NCI-H69 (cell line): ENCODE measurements at regions not wholly inside any gene's neighbourhood (a gene's known extent, or its start where the extent isn't known, plus 50 kb on each side); places are given as distances from the start of the nearest gene placed in this dataset.
A peak's percentile ranks its signal among the peaks of the same experiment; 100 is the strongest.
"Not testable (repeated sequence)": the region's sequence is repeated elsewhere in the genome, so short reads cannot be mapped to it uniquely, and the experiment has no call there.

ENCODE experiments used
- DNase-seq: peaks from one replicate; lab custom pipeline; 2025; lab: John Stamatoyannopoulos, UW

- peak; percentile 82 for DNase-seq
Observed at GRCh38 chr4:177802661-177803060, 360.4 kb upstream of the AGA start.

- peak; percentile 86 for DNase-seq
Observed at GRCh38 chr4:177803151-177803550, 360.9 kb upstream of the AGA start.

- no peak for DNase-seq
Observed at GRCh38 chr4:177809791-177810190, 367.6 kb upstream of the AGA start.

- DNase-seq, result no peak
Observed at GRCh38 chr4:177810220-177810619, 368.0 kb upstream of the AGA start.

GRCh38 chr4:177818392-177818791 is 376.2 kb upstream of the AGA start:
- not testable (repeated sequence) for DNase-seq

- DNase-seq, result no peak
Observed at GRCh38 chr4:177826973-177827372, 384.7 kb upstream of the AGA start.

GRCh38 chr4:177841258-177841657 is 399.0 kb upstream of the AGA start:
- no peak for DNase-seq

- no peak for DNase-seq
Observed at GRCh38 chr4:177853229-177853628, 411.0 kb upstream of the AGA start.

- no peak for DNase-seq
Observed at GRCh38 chr4:177855507-177856197, 413.4 kb upstream of the AGA start.

GRCh38 chr4:177860171-177860570 is 417.9 kb upstream of the AGA start:
- DNase-seq, result no peak

GRCh38 chr4:177861551-177862094 is 419.4 kb upstream of the AGA start:
- no peak for DNase-seq

- DNase-seq, result no peak
Observed at GRCh38 chr4:177862541-177863176, 420.4 kb upstream of the AGA start.

- DNase-seq, result peak; percentile 6
Observed at GRCh38 chr4:177879851-177880250, 437.6 kb upstream of the AGA start.

GRCh38 chr4:177895136-177895535 is 452.9 kb upstream of the AGA start:
- DNase-seq, result no peak

- no peak for DNase-seq
Observed at GRCh38 chr4:177901786-177902185, 459.5 kb upstream of the AGA start.

- no peak for DNase-seq
Observed at GRCh38 chr4:177902386-177902785, 460.1 kb upstream of the AGA start.

GRCh38 chr4:177907736-177908424 is 465.6 kb upstream of the AGA start:
- DNase-seq, result peak; percentile 25

- no peak for DNase-seq
Observed at GRCh38 chr4:177921715-177922114, 479.5 kb upstream of the AGA start.

GRCh38 chr4:177923888-177924287 is 481.7 kb upstream of the AGA start:
- peak; percentile 1 for DNase-seq

GRCh38 chr4:177937041-177937440 is 494.8 kb upstream of the AGA start:
- peak; percentile 37 for DNase-seq

- DNase-seq, result no peak
Observed at GRCh38 chr4:177938226-177938625, 496.0 kb upstream of the AGA start.

GRCh38 chr4:177945268-177945667 is 503.0 kb upstream of the AGA start:
- DNase-seq, result no peak

GRCh38 chr4:177947607-177948006 is 505.4 kb upstream of the AGA start:
- no peak for DNase-seq
